Memory B cell (primary cell): ENCODE measurements at regions not wholly inside any gene's neighbourhood (a gene's known extent, or its start where the extent isn't known, plus 50 kb on each side); places are given as distances from the start of the nearest gene placed in this dataset.

Source experiments
- ATAC-seq: fragments of 150-1000 bp; cut with Tn5 transposase; 2 replicates; pipeline ENCODE4 v1.10.0; 2021; ENCODE audit warnings: low read depth, mild to moderate bottlenecking, moderate library complexity
- DNase-seq, 2 donors: peaks; one replicate each; pipeline ENCODE4 v3.0.0; 2022; ENCODE audit warnings: low spot score in 2 of 2
- H3K27ac Mint-ChIP-seq: one replicate; pipeline ENCODE4 v1.8.0; 2022; ENCODE audit warnings: mild to moderate bottlenecking, moderate library complexity, mixed read lengths
- H3K27me3 Mint-ChIP-seq: one replicate; pipeline ENCODE4 v1.8.0; 2022; ENCODE audit warnings: mixed read lengths
- H3K36me3 Mint-ChIP-seq: one replicate; pipeline ENCODE4 v1.8.0; 2022; ENCODE audit warnings: mild to moderate bottlenecking, mixed read lengths
- H3K4me1 Mint-ChIP-seq: one replicate; pipeline ENCODE4 v1.8.0; 2022; ENCODE audit warnings: mixed read lengths
- H3K4me3 Mint-ChIP-seq: one replicate; pipeline ENCODE4 v1.8.0; 2022; ENCODE audit warnings: mild to moderate bottlenecking, moderate library complexity, mixed read lengths
- H3K9me3 Mint-ChIP-seq: one replicate; pipeline ENCODE4 v1.8.0; 2022; ENCODE audit warnings: mixed read lengths

GRCh38 chr21:16796776-16797175, 716.1 kb upstream of the CXADR start:
- no peaks in the 10 kb centered on the region for H3K36me3 Mint-ChIP-seq
- DNase-seq: no peak
- H3K27ac Mint-ChIP-seq: no peak overlapping the region
- H3K27me3 Mint-ChIP-seq: no peaks in the 10 kb centered on the region
- ATAC-seq: no peak
- H3K9me3 Mint-ChIP-seq: peaks cover 2% of the 10 kb centered on the region
- H3K4me1 Mint-ChIP-seq: no peaks in the 10 kb centered on the region
- no peak overlapping the region for H3K4me3 Mint-ChIP-seq

- Mint-ChIP-seq H3K27me3 (no peaks in the 10 kb centered on the region), H3K4me1 (no peaks in the 10 kb centered on the region)
- no peak for DNase-seq
Measured at GRCh38 chr21:16797540-16797939, 715.3 kb upstream of the CXADR start.

GRCh38 chr21:16797966-16798365, 714.9 kb upstream of the CXADR start:
- no peak overlapping the region for H3K27ac Mint-ChIP-seq
- H3K27me3 Mint-ChIP-seq: no peaks in the 10 kb centered on the region
- no peaks in the 10 kb centered on the region for H3K36me3 Mint-ChIP-seq
- no peak for DNase-seq
- no peak overlapping the region for H3K4me3 Mint-ChIP-seq
- peaks cover 2% of the 10 kb centered on the region for H3K9me3 Mint-ChIP-seq
- H3K4me1 Mint-ChIP-seq: no peaks in the 10 kb centered on the region
- ATAC-seq: no peak

More at GRCh38 chr21:16797540-16797939, 715.3 kb upstream of the CXADR start:
- no peak for ATAC-seq
- H3K9me3 Mint-ChIP-seq: peaks cover 2% of the 10 kb centered on the region
- H3K4me3 Mint-ChIP-seq: no peak overlapping the region
- no peaks in the 10 kb centered on the region for H3K36me3 Mint-ChIP-seq
- no peak overlapping the region for H3K27ac Mint-ChIP-seq

- ATAC-seq (no peak), DNase-seq (no peak)
- no peaks in the 10 kb centered on the region for H3K4me1 Mint-ChIP-seq
- H3K4me3 Mint-ChIP-seq: no peak overlapping the region
- no peaks in the 10 kb centered on the region for H3K27me3 Mint-ChIP-seq
- H3K36me3 Mint-ChIP-seq: no peaks in the 10 kb centered on the region
- no peak overlapping the region for H3K27ac Mint-ChIP-seq
- H3K9me3 Mint-ChIP-seq: peaks cover 4% of the 10 kb centered on the region
Measured at GRCh38 chr21:16800536-16801275, 712.1 kb upstream of the CXADR start.

- H3K9me3 Mint-ChIP-seq: peaks cover 3% of the 10 kb centered on the region
- ATAC-seq: no peak
- no peak for DNase-seq
- no peaks in the 10 kb centered on the region for H3K27me3 Mint-ChIP-seq
- H3K4me1 Mint-ChIP-seq: no peaks in the 10 kb centered on the region
- no peaks in the 10 kb centered on the region for H3K36me3 Mint-ChIP-seq
- H3K27ac Mint-ChIP-seq: no peak overlapping the region
- H3K4me3 Mint-ChIP-seq: no peak overlapping the region
Measured at GRCh38 chr21:16811011-16811410, 701.8 kb upstream of the CXADR start.

GRCh38 chr21:16811970-16812369, 700.9 kb upstream of the CXADR start:
- ATAC-seq: no peak
- Mint-ChIP-seq H3K4me3 (no peak overlapping the region), H3K36me3 (no peaks in the 10 kb centered on the region), H3K27ac (no peak overlapping the region), H3K9me3 (peaks cover 3% of the 10 kb centered on the region), H3K4me1 (no peaks in the 10 kb centered on the region), H3K27me3 (no peaks in the 10 kb centered on the region)
- DNase-seq: no peak

GRCh38 chr21:16815243-16815642, 697.6 kb upstream of the CXADR start:
- Mint-ChIP-seq H3K9me3 (peaks cover 2% of the 10 kb centered on the region), H3K27me3 (no peaks in the 10 kb centered on the region)

GRCh38 chr21:16821588-16821987, 691.3 kb upstream of the CXADR start:
- no peak overlapping the region for H3K4me3 Mint-ChIP-seq
- DNase-seq (no peak), ATAC-seq (no peak)
- no peaks in the 10 kb centered on the region for H3K4me1 Mint-ChIP-seq
- H3K9me3 Mint-ChIP-seq: peaks cover 2% of the 10 kb centered on the region
- H3K36me3 Mint-ChIP-seq: no peaks in the 10 kb centered on the region
- H3K27me3 Mint-ChIP-seq: no peaks in the 10 kb centered on the region
- no peak overlapping the region for H3K27ac Mint-ChIP-seq

More at GRCh38 chr21:16815243-16815642, 697.6 kb upstream of the CXADR start:
- DNase-seq: no peak
- Mint-ChIP-seq H3K36me3 (no peaks in the 10 kb centered on the region), H3K4me1 (no peaks in the 10 kb centered on the region), H3K4me3 (no peak overlapping the region), H3K27ac (no peak overlapping the region)
- no peak for ATAC-seq

GRCh38 chr21:16829532-16829931, 683.3 kb upstream of the CXADR start:
- Mint-ChIP-seq H3K36me3 (no peaks in the 10 kb centered on the region), H3K27me3 (no peaks in the 10 kb centered on the region), H3K4me3 (no peak overlapping the region), H3K4me1 (no peaks in the 10 kb centered on the region), H3K9me3 (peaks cover 2% of the 10 kb centered on the region), H3K27ac (no peak overlapping the region)
- ATAC-seq (no peak), DNase-seq (no peak)

- no peaks in the 10 kb centered on the region for H3K9me3 Mint-ChIP-seq
- DNase-seq (no peak), ATAC-seq (no peak)
- H3K27me3 Mint-ChIP-seq: no peaks in the 10 kb centered on the region
- no peaks in the 10 kb centered on the region for H3K4me1 Mint-ChIP-seq
- no peaks in the 10 kb centered on the region for H3K36me3 Mint-ChIP-seq
- no peak overlapping the region for H3K27ac Mint-ChIP-seq
- no peak overlapping the region for H3K4me3 Mint-ChIP-seq
Measured at GRCh38 chr21:16832791-16833190, 680.1 kb upstream of the CXADR start.

GRCh38 chr21:16834791-16835190, 678.1 kb upstream of the CXADR start:
- Mint-ChIP-seq H3K9me3 (peaks cover 1% of the 10 kb centered on the region), H3K4me3 (no peak overlapping the region), H3K27ac (no peak overlapping the region), H3K27me3 (no peaks in the 10 kb centered on the region), H3K4me1 (no peaks in the 10 kb centered on the region), H3K36me3 (no peaks in the 10 kb centered on the region)
- DNase-seq: no peak
- no peak for ATAC-seq

- Mint-ChIP-seq H3K27me3 (no peaks in the 10 kb centered on the region), H3K9me3 (peaks cover 1% of the 10 kb centered on the region), H3K4me3 (no peak overlapping the region), H3K4me1 (no peaks in the 10 kb centered on the region), H3K27ac (no peak overlapping the region), H3K36me3 (no peaks in the 10 kb centered on the region)
- ATAC-seq (no peak), DNase-seq (no peak)
Measured at GRCh38 chr21:16837321-16837720, 675.5 kb upstream of the CXADR start.

- peaks cover 1% of the 10 kb centered on the region for H3K9me3 Mint-ChIP-seq
- H3K27ac Mint-ChIP-seq: no peak overlapping the region
- H3K4me1 Mint-ChIP-seq: no peaks in the 10 kb centered on the region
- no peaks in the 10 kb centered on the region for H3K27me3 Mint-ChIP-seq
- no peak for ATAC-seq
- no peaks in the 10 kb centered on the region for H3K36me3 Mint-ChIP-seq
- no peak overlapping the region for H3K4me3 Mint-ChIP-seq
- DNase-seq: no peak
Measured at GRCh38 chr21:16837721-16838120, 675.1 kb upstream of the CXADR start.

GRCh38 chr21:16838331-16838730, 674.5 kb upstream of the CXADR start:
- Mint-ChIP-seq H3K27me3 (no peaks in the 10 kb centered on the region), H3K36me3 (no peaks in the 10 kb centered on the region)
- no peak for DNase-seq

GRCh38 chr21:16840538-16840937, 672.3 kb upstream of the CXADR start:
- DNase-seq: no peak
- no peaks in the 10 kb centered on the region for H3K36me3 Mint-ChIP-seq
- H3K27me3 Mint-ChIP-seq: no peaks in the 10 kb centered on the region
- no peaks in the 10 kb centered on the region for H3K4me1 Mint-ChIP-seq
- H3K27ac Mint-ChIP-seq: no peak overlapping the region
- H3K9me3 Mint-ChIP-seq: peaks cover 7% of the 10 kb centered on the region
- no peak for ATAC-seq
- H3K4me3 Mint-ChIP-seq: no peak overlapping the region

More at GRCh38 chr21:16838331-16838730, 674.5 kb upstream of the CXADR start:
- H3K27ac Mint-ChIP-seq: no peak overlapping the region
- no peak for ATAC-seq
- no peak overlapping the region for H3K4me3 Mint-ChIP-seq
- H3K9me3 Mint-ChIP-seq: peaks cover 1% of the 10 kb centered on the region
- no peaks in the 10 kb centered on the region for H3K4me1 Mint-ChIP-seq
